GM23338 (cell line): ENCODE measurements at regions not wholly inside any gene's neighbourhood (a gene's known extent, or its start where the extent isn't known, plus 50 kb on each side); places are given as distances from the start of the nearest gene placed in this dataset.

Source experiments
- ATAC-seq: fragments of 200-7000 bp; cut with Tn5 transposase; 3 replicates; pipeline ENCODE4 v1.9.1; 2020
- DNase-seq: peaks from one replicate; pipeline ENCODE4 v3.0.0-alpha.2; 2015; ENCODE audit warnings: low spot score
- H2AFZ ChIP-seq: fragments of 200-600 bp; sonication (generic); 2 replicates; pipeline ENCODE4 v1.8.0; 2016; ENCODE audit warnings: antibody characterized with exemption, mild to moderate bottlenecking, moderate library complexity
- H3F3A ChIP-seq: fragments of 200-600 bp; sonication (generic); replicated peaks from 2 replicates; pipeline ENCODE4 v1.8.0; 2017; ENCODE audit warnings: antibody characterized with exemption, mixed run types, low read depth
- H3K27ac ChIP-seq: fragments of 200-600 bp; sonication (generic); 2 replicates; pipeline ENCODE4 v1.6.1; 2016; ENCODE audit warnings: low read depth
- H3K27me3 ChIP-seq: fragments of 200-600 bp; sonication (generic); 2 replicates; pipeline ENCODE4 v1.8.0; 2016; ENCODE audit warnings: mild to moderate bottlenecking, mixed run types, moderate library complexity; ENCODE audit not compliant: insufficient read depth
- H3K36me3 ChIP-seq: fragments of 200-600 bp; sonication (generic); 2 replicates; pipeline ENCODE4 v1.8.0; 2016; ENCODE audit warnings: mild to moderate bottlenecking; ENCODE audit not compliant: insufficient read depth
- H3K4me1 ChIP-seq: fragments of 200-600 bp; sonication (generic); 2 replicates; pipeline ENCODE4 v1.8.0; 2016; ENCODE audit warnings: mild to moderate bottlenecking, moderate library complexity; ENCODE audit not compliant: insufficient read depth
- H3K4me2 ChIP-seq: fragments of 200-600 bp; sonication (generic); 2 replicates; pipeline ENCODE4 v1.7.1; 2017; ENCODE audit warnings: mixed run types
- H3K4me3 ChIP-seq: fragments of 200-600 bp; sonication (generic); 2 replicates; pipeline ENCODE4 v1.6.1; 2016; ENCODE audit warnings: mixed run types
- H3K79me2 ChIP-seq: fragments of 200-600 bp; sonication (generic); replicated peaks from 2 replicates; pipeline ENCODE4 v1.8.0; 2017; ENCODE audit warnings: mild to moderate bottlenecking; ENCODE audit not compliant: insufficient read depth
- H3K9me2 ChIP-seq: fragments of 200-600 bp; sonication (generic); 2 replicates; pipeline ENCODE4 v1.8.0; 2017; ENCODE audit not compliant: insufficient read depth
- H4K20me1 ChIP-seq: fragments of 200-600 bp; sonication (generic); replicated peaks from 2 replicates; pipeline ENCODE4 v1.8.0; 2017; ENCODE audit warnings: mild to moderate bottlenecking; ENCODE audit not compliant: insufficient read depth
- H3K27ac Mint-ChIP-seq: 2 replicates; pipeline ENCODE4 v1.8.0; 2020; ENCODE audit warnings: inconsistent platforms, mild to moderate bottlenecking, moderate library complexity, mixed read lengths
- H3K27me3 Mint-ChIP-seq: 3 replicates; pipeline ENCODE4 v1.8.0; 2022; ENCODE audit warnings: low read depth, mild to moderate bottlenecking, moderate library complexity, mixed read lengths, inconsistent platforms; ENCODE audit not compliant: insufficient read depth, poor library complexity
- H3K36me3 Mint-ChIP-seq: 3 replicates; pipeline ENCODE4 v1.8.0; 2021; ENCODE audit warnings: low read depth, mild to moderate bottlenecking, inconsistent platforms, moderate library complexity, mixed read lengths
- H3K4me1 Mint-ChIP-seq: 3 replicates; pipeline ENCODE4 v1.8.0; 2020; ENCODE audit warnings: mild to moderate bottlenecking, inconsistent platforms, mixed read lengths
- H3K4me3 Mint-ChIP-seq: 3 replicates; pipeline ENCODE4 v1.8.0; 2021; ENCODE audit warnings: moderate library complexity, mild to moderate bottlenecking, inconsistent platforms, mixed read lengths
- H3K9me3 Mint-ChIP-seq: 3 replicates; pipeline ENCODE4 v1.8.0; 2020; ENCODE audit warnings: moderate library complexity, mild to moderate bottlenecking, inconsistent platforms, mixed read lengths
- CREB1 ChIP-seq: fragments of 250-450 bp; sonication (Bioruptor Pico); IDR thresholded peaks from 2 replicates; pipeline ENCODE4 v1.5.0; 2020; ENCODE audit warnings: low read depth, mild to moderate bottlenecking, moderate library complexity
- CTCF ChIP-seq, 2 experiments: fragments of 200-600 bp in 1 of 2; sonication (generic) in 1 of 2; conservative IDR thresholded peaks; 2 replicates each; pipeline versions ENCODE4 v1.5.1 to v1.6.1; 2016 to 2017; ENCODE audit warnings: antibody characterized with exemption in 2 of 2, low read depth in 2 of 2, mild to moderate bottlenecking in 2 of 2, moderate library complexity in 1 of 2
- ETS1 ChIP-seq: IDR thresholded peaks from 2 replicates; pipeline ENCODE4 v1.6.1; 2016; ENCODE audit warnings: antibody characterized with exemption
- EZH2 ChIP-seq: fragments of 200-600 bp; sonication (generic); IDR thresholded peaks from one replicate; pipeline ENCODE4 v1.8.0; 2017; ENCODE audit warnings: antibody characterized with exemption, mild to moderate bottlenecking, low read depth; ENCODE audit not compliant: unreplicated experiment
- EZH2phosphoT487 ChIP-seq: fragments of 200-600 bp; sonication (generic); IDR thresholded peaks from one replicate; pipeline ENCODE4 v1.8.1; 2018; ENCODE audit warnings: antibody characterized with exemption; ENCODE audit not compliant: unreplicated experiment
- JUNB ChIP-seq: IDR thresholded peaks from one replicate; pipeline ENCODE4 v1.6.1; 2016; ENCODE audit warnings: antibody characterized with exemption; ENCODE audit not compliant: unreplicated experiment
- NANOG ChIP-seq: IDR thresholded peaks from 2 replicates; pipeline ENCODE4 v1.6.1; 2016; ENCODE audit warnings: antibody characterized with exemption, borderline replicate concordance
- POLR2AphosphoS5 ChIP-seq: IDR thresholded peaks from 2 replicates; pipeline ENCODE4 v1.6.1; 2016; ENCODE audit warnings: antibody characterized with exemption, low read depth
- REST ChIP-seq: IDR thresholded peaks from one replicate; pipeline ENCODE4 v1.6.1; 2018; ENCODE audit warnings: antibody characterized with exemption; ENCODE audit not compliant: unreplicated experiment
- STAT1 ChIP-seq: IDR thresholded peaks from one replicate; pipeline ENCODE4 v1.6.1; 2016; ENCODE audit warnings: antibody characterized with exemption; ENCODE audit not compliant: unreplicated experiment
- ZNF114 ChIP-seq: fragments of 250-450 bp; sonication (Bioruptor Pico); IDR thresholded peaks from 2 replicates; pipeline ENCODE4 v1.5.0; 2020; ENCODE audit warnings: mild to moderate bottlenecking, moderate library complexity
- ZNF331 ChIP-seq: fragments of 250-450 bp; sonication (Bioruptor Pico); IDR thresholded peaks from 2 replicates; pipeline ENCODE4 v1.5.0; 2020; ENCODE audit warnings: low read depth, mild to moderate bottlenecking, moderate library complexity
- ZNF462 ChIP-seq: fragments of 250-450 bp; sonication (Bioruptor Pico); IDR thresholded peaks from 2 replicates; pipeline ENCODE4 v1.5.0; 2020; ENCODE audit warnings: mild to moderate bottlenecking, moderate library complexity

GRCh38 chr5:125140220-125140619 lies 393.8 kb upstream of the ZNF608 start:
- ATAC-seq: no peak
- Histone ChIP-seq H3F3A (no peaks in the 10 kb centered on the region), H3K4me3 (no peak overlapping the region), H3K36me3 (no peaks in the 10 kb centered on the region), H3K4me2 (no peak overlapping the region), H3K4me1 (peaks cover under 1% of the 10 kb centered on the region; the same call in 1 of the 2 replicates), H3K9me2 (peaks cover 6% of the 10 kb centered on the region; the same call in 1 of the 2 replicates), H2AFZ (no peak overlapping the region), H3K27me3 (no peaks in the 10 kb centered on the region), H3K27ac (no peak overlapping the region), H4K20me1 (no peaks in the 10 kb centered on the region), H3K79me2 (no peaks in the 10 kb centered on the region)
- H3K36me3 Mint-ChIP-seq: no peaks in the 10 kb centered on the region
- H3K27me3 Mint-ChIP-seq: peaks cover 3% of the 10 kb centered on the region
- no peak overlapping the region for H3K4me3 Mint-ChIP-seq
- peaks cover 2% of the 10 kb centered on the region; the same call in 1 of the 3 replicates for H3K9me3 Mint-ChIP-seq
- H3K4me1 Mint-ChIP-seq: peaks cover 6% of the 10 kb centered on the region
- no peak overlapping the region for H3K27ac Mint-ChIP-seq
- no peak for DNase-seq
- TF ChIP-seq REST (no peak), POLR2AphosphoS5 (no peak), CTCF (conservative IDR thresholded peaks at IDR 0.05; ENCODE audit: low read depth in 2 of 2) (no peak), EZH2phosphoT487 (no peak), ZNF462 (CRISPR knock-in tag) (no peak), NANOG (no peak), JUNB (no peak), CREB1 (CRISPR knock-in tag) (no peak), ZNF331 (CRISPR knock-in tag) (no peak), ETS1 (no peak), EZH2 (no peak), ZNF114 (no peak), STAT1 (no peak)
